KOPT-K1 (cell line): ENCODE measurements at regions not wholly inside any gene's neighbourhood (a gene's known extent, or its start where the extent isn't known, plus 50 kb on each side); places are given as distances from the start of the nearest gene placed in this dataset.

Experiments
- H3K27ac ChIP-seq: fragments of 200-600 bp; sonication (generic); 2 replicates; pipeline ENCODE4 v1.5.1; 2016; ENCODE audit warnings: antibody characterized with exemption, mild to moderate bottlenecking, low read depth, low read length; ENCODE audit not compliant: poor library complexity, severe bottlenecking
- H3K36me3 ChIP-seq: fragments of 200-600 bp; sonication (generic); 2 replicates; pipeline ENCODE4 v1.5.1; 2017; ENCODE audit warnings: antibody characterized with exemption, mild to moderate bottlenecking, low read length, moderate library complexity; ENCODE audit not compliant: insufficient read depth
- H3K9me3 ChIP-seq: fragments of 200-600 bp; sonication (generic); 2 replicates; pipeline ENCODE4 v1.5.1; 2017; ENCODE audit warnings: antibody characterized with exemption, low read length, mild to moderate bottlenecking; ENCODE audit not compliant: insufficient read depth, poor library complexity, severe bottlenecking

- H3K36me3 ChIP-seq = no peaks in the 10 kb centered on the region
- H3K27ac ChIP-seq = no peak overlapping the region
- no peaks in the 10 kb centered on the region for H3K9me3 ChIP-seq
Measured at GRCh38 chr6:50975216-50975615, 156.5 kb downstream of the TFAP2B start.

- H3K36me3 ChIP-seq = no peaks in the 10 kb centered on the region
- no peaks in the 10 kb centered on the region for H3K9me3 ChIP-seq
- no peak overlapping the region for H3K27ac ChIP-seq
Measured at GRCh38 chr6:50976907-50977306, 158.2 kb downstream of the TFAP2B start.

DNA sequence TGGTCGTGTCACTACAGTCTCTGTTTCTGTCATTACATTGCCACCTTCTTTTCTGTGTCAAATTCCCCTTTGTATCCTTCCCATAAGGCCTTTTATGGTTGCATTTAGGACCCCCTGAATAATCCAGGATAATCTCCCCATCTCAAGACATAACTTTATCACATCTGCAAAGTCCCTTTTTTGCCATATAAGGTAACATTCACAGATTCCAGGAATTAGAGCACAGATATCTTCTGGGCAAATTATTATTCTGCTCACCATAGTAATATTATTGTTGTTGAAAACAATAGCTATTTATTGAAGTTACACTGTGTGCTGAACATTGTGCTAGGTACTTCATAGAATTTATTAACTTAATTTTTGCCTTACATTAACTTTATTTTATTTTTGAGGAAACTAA lies 159.1 kb downstream of the TFAP2B start:
- H3K27ac ChIP-seq = no peak overlapping the region
- H3K36me3 ChIP-seq = no peaks in the 10 kb centered on the region
- H3K9me3 ChIP-seq = no peaks in the 10 kb centered on the region

GRCh38 chr6:50978380-50979170 lies 159.9 kb downstream of the TFAP2B start:
- no peaks in the 10 kb centered on the region for H3K9me3 ChIP-seq
- H3K36me3 ChIP-seq = no peaks in the 10 kb centered on the region
- no peak overlapping the region for H3K27ac ChIP-seq

DNA sequence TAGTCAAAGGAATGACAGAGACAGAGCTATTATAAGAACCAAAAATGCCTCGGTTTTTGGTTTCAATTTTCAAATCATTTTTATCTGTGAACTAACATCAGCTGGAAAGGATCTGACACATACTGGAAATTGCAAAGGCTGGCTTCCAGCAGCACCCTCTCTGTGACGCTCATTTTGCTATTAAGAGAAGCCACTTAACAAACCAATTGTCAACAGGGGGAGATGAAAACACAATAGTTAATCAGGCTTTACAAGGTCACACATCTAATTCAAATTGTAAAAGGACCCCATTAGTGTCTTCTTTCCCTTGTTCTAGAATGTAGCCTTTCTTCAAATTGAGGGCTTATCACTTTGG lies 160.5 kb downstream of the TFAP2B start:
- Histone ChIP-seq H3K27ac (no peak overlapping the region), H3K9me3 (no peaks in the 10 kb centered on the region), H3K36me3 (no peaks in the 10 kb centered on the region)

DNA sequence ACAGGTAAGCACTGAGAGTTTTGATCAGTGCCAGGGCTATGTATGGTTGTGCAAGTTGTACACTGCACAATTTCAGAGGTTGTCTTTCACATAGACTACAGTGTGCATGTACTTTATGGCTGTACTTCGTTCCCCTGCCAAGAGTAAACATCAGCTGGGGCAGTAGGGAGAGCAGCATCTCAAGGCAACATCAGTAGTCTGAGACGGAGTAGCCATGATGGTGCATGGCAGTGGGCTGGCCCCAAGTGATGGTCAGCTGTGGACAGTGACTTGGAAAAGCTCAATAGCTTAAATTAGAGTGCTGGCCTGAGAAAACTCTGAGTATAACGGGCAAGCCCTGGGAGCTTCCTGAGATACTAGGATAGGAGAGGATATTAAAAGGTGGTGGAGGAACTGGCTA lies 165.5 kb downstream of the TFAP2B start:
- Histone ChIP-seq H3K9me3 (no peaks in the 10 kb centered on the region), H3K27ac (no peak overlapping the region), H3K36me3 (no peaks in the 10 kb centered on the region)

- H3K36me3 ChIP-seq = no peaks in the 10 kb centered on the region
- H3K9me3 ChIP-seq = no peaks in the 10 kb centered on the region
- no peak overlapping the region for H3K27ac ChIP-seq
Measured at GRCh38 chr6:50986319-50986718, 167.6 kb downstream of the TFAP2B start.

- H3K36me3 ChIP-seq = no peaks in the 10 kb centered on the region
- no peaks in the 10 kb centered on the region for H3K9me3 ChIP-seq
- no peak overlapping the region for H3K27ac ChIP-seq
Measured at GRCh38 chr6:50989123-50989522, 170.5 kb downstream of the TFAP2B start.

- no peaks in the 10 kb centered on the region for H3K36me3 ChIP-seq
- H3K9me3 ChIP-seq = no peaks in the 10 kb centered on the region
- H3K27ac ChIP-seq = no peak overlapping the region
Measured at GRCh38 chr6:50990750-50991446, 172.2 kb downstream of the TFAP2B start.

DNA sequence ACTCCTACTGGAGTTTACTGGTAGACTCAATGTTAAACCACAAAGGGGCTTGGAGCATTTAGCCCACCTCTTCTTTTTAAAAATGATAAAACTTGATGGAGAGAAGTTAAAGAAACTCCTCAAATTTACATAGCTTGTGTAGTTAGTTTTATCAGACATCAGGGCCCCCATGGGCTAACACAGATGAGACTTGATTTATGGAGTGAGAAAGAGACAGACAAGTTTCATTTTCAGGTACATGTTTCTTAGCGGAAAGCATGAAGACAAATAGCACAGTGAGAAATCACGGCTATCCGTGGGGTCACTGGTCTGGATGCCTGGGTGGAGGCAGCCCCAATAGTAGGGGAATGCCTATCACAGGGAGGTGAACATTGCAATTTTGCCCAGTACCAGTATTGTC lies 173.6 kb downstream of the TFAP2B start:
- Histone ChIP-seq H3K36me3 (no peaks in the 10 kb centered on the region), H3K9me3 (no peaks in the 10 kb centered on the region), H3K27ac (no peak overlapping the region)

DNA sequence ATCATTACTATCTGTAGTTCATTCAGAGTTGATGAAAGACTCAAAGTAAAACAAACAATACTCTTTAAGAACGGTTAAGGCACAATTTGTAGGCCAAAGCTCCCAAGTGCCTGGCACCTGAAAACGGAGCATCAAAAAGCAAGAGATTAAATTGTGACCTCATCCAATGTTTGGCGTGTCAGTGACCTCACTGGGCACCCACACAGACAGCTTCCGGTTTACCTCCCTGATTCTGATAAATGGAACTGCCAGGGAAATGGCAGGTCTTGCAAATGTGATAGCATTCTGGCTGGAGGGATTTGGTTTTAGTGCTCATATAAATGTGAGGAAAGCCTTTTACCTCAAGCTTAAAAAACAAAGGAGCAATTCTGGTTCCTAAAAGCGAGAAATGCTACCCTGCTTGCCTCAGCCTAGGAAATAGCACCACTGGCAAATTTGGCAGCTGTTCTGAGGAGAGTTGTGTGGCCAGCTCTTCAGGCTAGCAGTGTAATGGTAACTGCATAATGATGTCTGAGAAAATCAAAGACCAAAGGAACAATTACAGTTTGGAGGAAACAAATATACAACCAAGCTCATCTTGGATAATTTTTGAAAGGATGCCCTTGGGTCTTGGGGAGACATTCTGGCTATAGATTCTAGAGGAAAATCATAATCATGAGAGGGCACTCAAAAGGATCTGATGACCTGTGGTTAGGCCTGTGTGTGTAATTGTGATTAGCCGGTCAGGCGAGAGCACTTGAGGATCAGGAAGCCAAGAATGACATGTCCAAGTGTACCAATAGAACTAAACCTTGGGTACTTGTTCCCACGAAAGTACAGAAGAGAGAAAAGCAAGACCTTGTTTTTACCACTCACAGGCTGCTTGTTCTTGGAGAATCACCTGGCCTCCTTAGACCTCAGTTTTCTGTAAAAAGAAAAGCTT lies 174.3 kb downstream of the TFAP2B start:
- Histone ChIP-seq H3K27ac (no peak overlapping the region), H3K9me3 (no peaks in the 10 kb centered on the region), H3K36me3 (no peaks in the 10 kb centered on the region)

- Histone ChIP-seq H3K27ac (no peak overlapping the region), H3K9me3 (no peaks in the 10 kb centered on the region), H3K36me3 (no peaks in the 10 kb centered on the region)
Measured at GRCh38 chr6:50993941-50994720, 175.5 kb downstream of the TFAP2B start.

DNA sequence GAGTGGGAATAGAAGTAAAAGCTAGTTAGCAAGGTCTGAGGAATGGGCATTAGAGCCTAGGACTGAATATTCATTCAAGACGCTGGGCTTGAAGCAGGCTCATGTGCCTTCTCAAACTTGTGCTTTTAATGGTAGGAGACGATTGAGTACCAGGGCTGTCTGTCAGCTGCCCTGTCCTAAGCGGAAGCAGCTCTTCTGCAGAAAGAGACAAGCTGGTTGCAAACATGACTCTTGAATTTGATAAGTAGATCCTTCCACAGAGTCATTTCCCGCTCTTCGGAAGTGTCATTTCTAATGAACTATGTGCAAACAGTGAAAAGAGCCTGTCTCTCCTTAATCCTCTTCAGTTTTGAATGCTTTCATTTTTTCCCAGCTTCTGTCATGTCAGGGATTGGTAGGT lies 176.4 kb downstream of the TFAP2B start:
- H3K36me3 ChIP-seq = no peaks in the 10 kb centered on the region
- H3K27ac ChIP-seq = no peak overlapping the region
- no peaks in the 10 kb centered on the region for H3K9me3 ChIP-seq

- no peaks in the 10 kb centered on the region for H3K9me3 ChIP-seq
Measured at GRCh38 chr6:50998905-50999304, 180.2 kb downstream of the TFAP2B start.

More at GRCh38 chr6:50998905-50999304, 180.2 kb downstream of the TFAP2B start:
- H3K36me3 ChIP-seq = no peaks in the 10 kb centered on the region
- no peak overlapping the region for H3K27ac ChIP-seq
